ENCODE measurements at regions not wholly inside any gene's neighbourhood (a gene's known extent, or its start where the extent isn't known, plus 50 kb on each side); places are given as distances from the start of the nearest gene placed in this dataset.

DNA sequence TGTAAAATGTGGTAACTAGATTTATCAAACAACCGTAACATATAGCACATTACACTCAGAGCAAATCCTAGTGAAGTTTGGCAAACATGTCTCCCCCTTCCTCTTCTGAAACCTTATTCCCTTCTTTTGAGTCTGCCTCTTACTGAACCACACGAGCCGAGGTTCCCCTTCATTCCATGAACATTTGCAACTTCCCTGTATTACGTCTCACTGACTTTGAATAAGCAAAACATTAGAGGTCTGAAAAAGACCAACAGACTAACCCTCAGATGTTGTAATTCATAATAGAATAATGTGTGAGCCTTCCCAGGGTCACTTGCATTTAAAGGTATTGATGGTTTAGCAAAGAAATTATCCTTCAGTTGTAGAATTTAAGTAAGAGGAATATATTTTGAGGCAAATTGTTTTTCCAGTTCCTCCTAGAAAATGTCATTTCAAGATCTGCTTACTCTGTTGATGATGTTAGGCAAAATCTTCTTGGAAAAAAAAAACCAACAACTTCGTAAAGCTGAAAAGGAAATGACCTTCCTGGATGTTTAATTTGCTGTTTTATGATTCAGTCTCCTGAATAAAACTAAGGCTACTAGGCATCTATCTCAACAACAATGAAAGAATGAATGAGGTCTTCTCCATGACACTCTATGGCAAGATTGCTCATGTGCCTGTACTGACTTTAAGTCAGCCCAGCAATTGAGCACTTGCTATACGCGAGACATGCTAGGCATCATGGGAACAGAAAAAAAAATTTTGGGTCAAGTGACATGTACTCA lies 296.9 kb upstream of the NECTIN3 start:
- no peak for TF ChIP-seq POLR2AphosphoS5 (IDR thresholded peaks at IDR 0.05; ENCODE audit: low read depth, low read length)
- no peak for TF ChIP-seq POLR2A (IDR thresholded peaks at IDR 0.05; ENCODE audit: low read depth, low read length)
- TF ChIP-seq TAF1 (IDR thresholded peaks at IDR 0.05; ENCODE audit: borderline replicate concordance, low read depth, low read length) = no peak

Data from GM12892 (cell line).